ENCODE measurements at regions not wholly inside any gene's neighbourhood (a gene's known extent, or its start where the extent isn't known, plus 50 kb on each side); places are given as distances from the start of the nearest gene placed in this dataset.

- TF ChIP-seq EZH2 (IDR thresholded peaks at IDR 0.05; ENCODE audit: borderline replicate concordance, low read length): no peak
- TF ChIP-seq CTCF (conservative IDR thresholded peaks at IDR 0.05 in 1 of 2, IDR thresholded peaks at IDR 0.05 in 1 of 2; ENCODE audit: extremely low read depth in 1 of 2, insufficient read depth in 1 of 2, low read depth in 1 of 2, low read length in 2 of 2): no peak
These were observed 144.5 kb downstream of the NAP1L3 start for GRCh38 chrX:93528917-93529316.
